GM21447 (cell line): ENCODE measurements at regions not wholly inside any gene's neighbourhood (a gene's known extent, or its start where the extent isn't known, plus 50 kb on each side); places are given as distances from the start of the nearest gene placed in this dataset.
A peak's percentile ranks its signal among the peaks of the same experiment; 100 is the strongest.
"Not testable (repeated sequence)": the region's sequence is repeated elsewhere in the genome, so short reads cannot be mapped to it uniquely, and the experiment has no call there.

Experiments used
- ATAC-seq: cut with Tn5 transposase; IDR thresholded peaks from one replicate; pipeline ENCODE4 v1.9.1; 2021; ENCODE audit not compliant: unreplicated experiment

- no peak for ATAC-seq
Measured at GRCh38 chr5:124554746-124555578, 191.5 kb downstream of the ZNF608 start.

DNA sequence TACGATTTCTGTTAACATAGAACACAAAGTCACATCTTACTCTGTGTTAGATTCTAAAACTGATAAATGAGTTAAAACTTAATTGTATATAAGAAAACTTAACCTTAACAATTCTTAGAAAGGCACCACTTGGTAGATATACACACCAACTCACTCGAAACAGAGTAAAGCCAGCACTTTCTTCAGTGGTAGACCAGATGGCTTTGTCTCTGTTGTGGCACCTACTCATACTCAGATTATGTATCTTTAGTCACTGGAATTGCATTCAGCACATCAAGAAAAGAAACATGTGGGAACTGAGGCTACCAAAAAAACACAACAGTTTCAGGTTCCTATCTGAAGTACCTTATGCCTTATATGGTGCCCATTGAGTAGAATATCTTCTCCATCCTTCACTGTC, 192.5 kb downstream of the ZNF608 start:
- ATAC-seq, result no peak

GRCh38 chr5:124552526-124552925, 193.9 kb downstream of the ZNF608 start:
- ATAC-seq, result no peak

DNA sequence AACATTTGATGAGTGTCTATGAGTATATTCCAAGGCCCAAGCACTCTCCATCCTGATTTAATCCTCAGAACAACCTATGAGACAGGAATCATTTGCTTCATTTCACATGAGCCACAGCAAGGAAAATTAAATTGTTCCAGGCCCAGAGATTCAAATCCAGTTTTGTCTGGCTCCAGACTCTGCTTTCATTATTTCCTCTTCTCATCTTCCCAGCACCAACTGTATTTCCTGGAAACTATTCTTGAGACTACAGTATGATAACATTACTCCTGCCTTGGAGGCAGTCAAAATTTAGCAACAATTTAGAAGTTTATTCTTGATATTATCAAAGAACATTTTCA, 194.5 kb downstream of the ZNF608 start:
- ATAC-seq, result no peak

DNA sequence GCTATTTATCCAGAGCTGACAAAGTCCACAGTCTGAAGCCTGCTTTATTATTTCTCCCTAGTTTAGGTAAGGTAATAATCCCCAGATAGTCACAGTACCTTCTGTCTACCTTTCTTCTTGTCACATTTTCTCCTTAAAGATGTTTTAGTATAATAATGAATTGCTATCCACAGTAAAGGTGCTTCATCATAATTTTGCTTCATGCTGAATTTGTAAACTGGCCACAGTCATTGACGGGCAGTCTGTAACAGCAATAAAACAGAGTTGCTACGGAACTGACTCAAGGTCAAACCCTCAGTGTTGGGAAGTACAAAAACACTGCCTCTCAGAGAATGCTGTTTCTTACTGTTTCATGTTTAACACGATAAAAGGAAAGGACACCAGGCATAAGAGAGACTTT, 195.7 kb downstream of the ZNF608 start:
- ATAC-seq, result no peak

DNA sequence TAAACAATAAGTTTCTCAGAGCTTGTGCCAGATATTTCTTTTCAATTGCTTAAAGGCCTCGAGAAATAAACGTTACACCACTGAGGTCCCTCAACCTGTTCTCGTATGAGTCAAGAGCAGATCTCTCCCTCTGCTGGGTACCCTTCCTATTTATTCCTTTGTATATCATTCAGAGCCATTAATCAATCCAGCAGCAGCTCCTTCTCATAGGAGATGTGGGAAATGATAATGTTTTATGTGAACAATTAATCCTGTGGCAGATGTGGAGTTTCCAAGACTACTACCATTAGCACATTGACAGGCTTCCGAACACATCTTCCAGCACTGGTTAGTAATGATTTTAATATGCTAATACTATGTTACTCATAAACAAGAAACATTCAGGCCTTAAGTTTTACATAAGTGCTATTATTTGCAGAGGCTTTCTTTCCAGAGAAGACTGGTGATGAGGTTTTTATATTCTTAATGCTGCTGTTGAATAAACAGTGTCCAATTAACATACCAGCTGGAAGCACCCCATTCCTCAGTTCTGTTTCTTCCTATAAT, 196.5 kb downstream of the ZNF608 start:
- no peak for ATAC-seq

GRCh38 chr5:124546643-124547042, 199.8 kb downstream of the ZNF608 start:
- ATAC-seq, result no peak

DNA sequence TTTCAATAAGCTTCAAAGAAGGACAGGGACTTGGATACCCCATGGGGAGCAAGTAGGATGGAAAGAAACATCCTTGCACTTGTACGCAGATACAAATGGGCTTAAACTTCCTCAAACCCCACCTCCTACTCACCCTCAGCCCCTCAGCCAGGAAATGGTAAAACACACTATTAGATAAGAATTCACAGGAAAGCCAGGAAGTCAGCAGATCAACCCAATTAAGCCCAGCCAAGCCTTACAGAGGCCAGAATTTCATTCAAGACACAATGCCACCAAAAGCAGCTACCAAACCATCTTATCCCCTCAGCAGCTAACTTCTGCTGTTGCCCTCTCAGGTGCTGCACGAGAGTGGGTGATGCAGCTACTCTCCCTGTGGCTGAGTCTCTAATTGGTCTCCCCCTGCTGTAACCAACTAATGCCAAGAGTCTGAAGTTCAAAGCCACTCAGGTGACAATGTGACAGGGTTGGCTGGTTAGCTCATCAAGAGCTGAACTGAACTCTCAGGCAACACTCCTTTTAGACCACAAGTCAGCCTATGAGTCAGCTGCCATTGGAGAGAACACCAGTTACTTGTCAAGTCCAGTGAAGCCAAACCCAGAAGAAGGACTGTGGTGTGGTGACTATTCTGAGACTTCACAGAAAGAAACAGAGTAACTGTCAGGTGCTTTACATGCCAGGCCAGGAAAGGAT, 201.9 kb downstream of the ZNF608 start:
- peak; percentile 89 for ATAC-seq

DNA sequence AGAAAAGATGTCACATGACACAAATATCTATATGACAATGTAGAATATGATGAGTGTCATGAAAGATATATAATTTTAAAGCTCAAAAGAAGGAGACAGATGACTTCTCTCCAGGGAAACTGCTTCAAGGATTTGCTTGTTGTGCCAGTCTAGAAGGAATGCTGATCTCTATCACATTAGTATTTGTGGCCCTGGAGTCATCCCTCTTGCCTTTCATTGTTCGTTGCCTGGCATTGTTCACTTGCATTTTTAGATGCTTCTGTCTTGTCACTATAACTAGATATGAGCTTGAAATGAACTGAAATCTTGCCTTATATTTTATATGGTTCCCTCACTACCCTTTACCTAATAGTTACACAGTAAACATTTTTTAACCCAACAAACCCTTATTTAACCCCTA, 207.5 kb downstream of the ZNF608 start:
- ATAC-seq, result no peak

DNA sequence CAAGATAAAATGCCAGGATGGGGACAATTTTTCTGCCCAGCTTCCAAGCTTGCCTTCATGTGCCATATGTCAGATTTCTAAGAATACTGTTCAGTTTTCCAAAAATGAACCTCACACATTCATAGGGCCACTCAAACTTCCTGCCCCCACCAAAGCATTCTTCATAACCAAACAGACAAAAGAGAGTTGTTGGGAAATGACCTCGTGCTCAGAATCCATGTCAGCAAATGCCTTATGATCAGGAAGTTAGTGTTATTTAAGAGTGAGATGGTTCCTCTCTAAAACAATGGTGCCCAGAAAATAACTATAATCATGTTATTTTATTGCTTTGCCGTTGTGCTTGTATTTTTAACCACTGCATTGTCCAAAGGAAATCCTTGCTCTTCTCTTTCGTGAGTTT, 208.2 kb downstream of the ZNF608 start:
- ATAC-seq, result no peak

- no peak for ATAC-seq
Measured at GRCh38 chr5:124537522-124537921, 208.9 kb downstream of the ZNF608 start.

DNA sequence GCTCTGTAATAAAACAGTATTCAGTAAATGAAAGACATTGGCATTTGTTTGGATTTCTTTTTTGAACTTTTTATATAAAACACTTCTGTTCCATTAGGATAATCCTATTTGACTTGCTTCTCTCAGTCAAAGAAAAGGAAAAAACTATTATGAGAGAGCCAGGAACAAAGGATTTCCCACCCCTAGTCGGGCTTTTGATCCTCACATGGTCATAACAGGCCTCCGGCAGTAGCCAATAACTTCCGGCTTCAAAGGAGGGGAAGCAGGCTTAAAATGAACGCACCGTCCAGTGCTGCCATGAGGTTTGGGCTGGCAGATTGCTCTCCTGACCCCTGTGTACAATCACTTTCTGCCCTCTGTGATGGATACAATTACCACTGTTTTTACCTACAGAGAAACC, 209.3 kb downstream of the ZNF608 start:
- no peak for ATAC-seq

DNA sequence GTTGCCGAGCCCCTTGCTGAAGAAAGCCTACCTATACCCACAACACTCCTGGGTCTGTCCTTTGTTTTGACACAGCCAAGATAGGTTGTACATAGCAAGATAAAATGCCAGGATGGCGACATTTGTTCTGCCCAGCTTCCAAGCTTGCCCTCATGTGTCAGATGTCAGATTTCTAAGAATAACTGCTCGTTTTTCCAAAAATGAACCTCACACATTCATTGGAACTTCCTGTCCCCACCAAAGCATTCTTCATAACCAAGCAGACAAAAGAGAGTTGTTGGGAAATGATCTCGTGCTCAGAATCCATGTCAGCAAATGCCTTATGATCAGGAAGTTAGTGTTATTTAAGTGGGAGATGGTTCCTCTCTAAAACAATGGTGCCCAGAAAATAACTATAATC, 210.1 kb downstream of the ZNF608 start:
- no peak for ATAC-seq

GRCh38 chr5:124530916-124531315, 215.5 kb downstream of the ZNF608 start:
- no peak for ATAC-seq

DNA sequence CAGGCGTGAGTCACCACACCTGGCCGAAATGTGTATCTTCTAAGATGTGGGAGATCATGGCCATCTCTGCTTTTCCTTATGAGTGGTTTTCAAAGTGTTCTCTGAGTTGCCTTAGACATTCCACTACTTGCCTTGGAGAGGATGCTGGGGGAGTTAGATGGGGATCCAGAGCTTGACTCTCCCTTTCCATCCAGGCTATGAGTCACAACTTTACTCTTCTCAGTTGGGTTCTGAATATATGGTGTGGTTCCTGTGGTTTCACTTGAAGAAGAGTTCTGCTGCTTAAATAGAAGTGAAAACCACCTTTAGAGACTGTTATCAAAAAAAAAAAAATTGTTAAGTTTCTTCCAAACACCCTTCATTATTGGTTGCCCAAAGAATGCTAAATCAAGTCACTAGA, 217.6 kb downstream of the ZNF608 start:
- ATAC-seq, result peak; percentile 42

GRCh38 chr5:124527220-124527991, 219.0 kb downstream of the ZNF608 start:
- no peak for ATAC-seq

DNA sequence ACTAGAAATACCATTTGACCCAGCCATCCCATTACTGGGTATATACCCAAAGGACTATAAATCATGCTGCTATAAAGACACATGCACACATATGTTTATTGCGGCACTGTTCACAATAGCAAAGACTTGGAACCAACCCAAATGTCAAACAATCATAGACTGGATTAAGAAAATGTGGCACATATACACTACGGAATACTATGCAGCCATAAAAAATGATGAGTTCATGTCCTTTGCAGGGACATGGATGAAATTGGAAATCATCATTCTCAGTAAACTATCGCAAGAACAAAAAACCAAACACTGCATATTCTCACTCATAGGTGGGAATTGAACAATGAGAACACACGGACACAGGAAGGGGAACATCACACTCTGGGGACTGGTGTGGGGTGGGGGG, 220.4 kb downstream of the ZNF608 start:
- not testable (repeated sequence) for ATAC-seq

DNA sequence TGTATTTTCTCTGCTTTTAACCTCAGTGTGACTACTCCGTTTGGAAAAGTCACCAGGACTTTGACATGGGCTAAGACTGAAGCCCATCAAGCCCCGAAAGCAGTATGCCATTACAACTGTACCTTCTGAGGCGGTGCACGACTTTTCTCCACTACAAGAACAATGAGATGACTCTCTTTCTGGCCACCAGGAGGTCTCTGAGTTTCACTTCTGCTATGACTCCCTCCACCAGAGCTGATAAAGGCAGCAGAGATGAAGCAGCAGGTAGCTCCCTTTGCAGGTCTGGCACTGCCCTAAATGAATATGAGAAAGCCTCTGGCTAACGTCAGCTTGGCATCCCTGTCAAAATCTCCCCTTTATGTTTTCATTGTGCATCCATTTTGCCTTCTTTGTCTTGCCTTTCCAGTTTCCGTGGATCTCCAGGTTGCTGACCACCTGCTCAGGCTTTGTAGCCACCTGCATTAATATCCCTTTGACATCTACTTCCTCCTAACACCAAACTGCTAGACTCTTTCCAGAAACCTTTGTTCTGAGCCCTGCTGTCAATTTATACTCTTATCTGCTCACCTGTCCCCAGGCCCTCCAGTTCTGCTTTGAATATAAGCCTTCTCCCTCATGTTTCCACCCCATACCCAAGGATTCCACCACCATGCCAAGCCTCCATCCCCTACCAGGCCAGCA, 221.7 kb downstream of the ZNF608 start:
- ATAC-seq, result peak; percentile 91

DNA sequence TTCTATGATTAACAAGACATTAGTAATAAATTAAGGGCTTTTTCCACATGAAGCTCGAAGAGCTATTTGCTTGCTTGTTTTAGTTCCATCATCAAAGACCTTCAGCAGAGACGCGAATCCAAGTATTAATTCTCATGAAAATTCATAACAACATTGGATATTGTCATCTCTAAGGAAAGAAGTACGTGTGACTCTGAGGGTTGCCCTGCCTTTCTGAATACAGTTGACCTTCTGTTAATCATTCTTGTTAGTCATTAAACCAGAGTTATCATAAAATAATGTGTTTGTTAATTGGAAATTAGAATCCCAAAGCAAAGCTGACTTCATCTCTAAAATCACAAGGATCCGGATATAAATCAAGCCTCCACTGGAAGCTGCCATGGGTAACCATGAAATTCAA, 222.5 kb downstream of the ZNF608 start:
- ATAC-seq, result no peak

- no peak for ATAC-seq
Measured at GRCh38 chr5:124522992-124523391, 223.4 kb downstream of the ZNF608 start.
